HepG2 (cell line): ENCODE measurements at regions not wholly inside any gene's neighbourhood (a gene's known extent, or its start where the extent isn't known, plus 50 kb on each side); places are given as distances from the start of the nearest gene placed in this dataset.

Experiments used
- ATAC-seq: fragments of 200-7000 bp; cut with Tn5 transposase; 3 replicates; pipeline ENCODE4 v1.9.1; 2020; ENCODE audit warnings: mild to moderate bottlenecking, moderate library complexity
- BruUV-seq: library from RNA; stranded (reverse); fragments of 400-500 nt; replicated peaks from 2 replicates; lab custom pipeline; 2021; lab: Mats Ljungman, UMichigan
- CTCF ChIA-PET: fragments of 300-600 bp; formaldehyde crosslinking; extraction: SDS; loops from one replicate; lab custom pipeline; 2021; ENCODE audit warnings: low total read pairs, inconsistent platforms, low intra/inter-chr PET ratio; lab: Yijun Ruan, JAX
- POLR2A ChIA-PET: fragments of 350-600 bp; sonication (Branson Sonifier 250); formaldehyde crosslinking; loops from one replicate; lab custom pipeline; 2020; ENCODE audit warnings: antibody characterized with exemption, inconsistent platforms; lab: Yijun Ruan, JAX
- DNase-seq: peaks from one replicate; pipeline ENCODE4 v3.0.0-alpha.2; 2015; ENCODE audit warnings: low spot score
- FAIRE-seq: peaks from 3 replicates; lab custom pipeline; 2011; peaks lifted over from hg19 to GRCh38; lab: Jason Lieb, UNC
- H2AFZ ChIP-seq: one replicate; pipeline ENCODE4 v1.6.1; 2011; ENCODE audit warnings: low read length, inconsistent platforms
- H3K27ac ChIP-seq: fragments of 300-600 bp; 3 replicates; pipeline ENCODE4 v1.8.0; 2011; ENCODE audit warnings: mixed run types, mild to moderate bottlenecking, mixed read lengths, low read length, inconsistent platforms; ENCODE audit not compliant: insufficient read depth; ENCODE audit errors: extremely low read length
- H3K27me3 ChIP-seq, 2 experiments: fragments of 200-600 bp in 1 of 2; 2 replicates in 1 of 2; 3 replicates in 1 of 2; pipeline versions ENCODE4 v1.6.0 to v1.8.0; 2011; ENCODE audit warnings: low read length in 2 of 2, mild to moderate bottlenecking in 2 of 2, moderate library complexity in 2 of 2, inconsistent platforms in 1 of 2; ENCODE audit not compliant: insufficient read depth in 2 of 2, control insufficient read depth in 1 of 2
- H3K36me3 ChIP-seq, 2 experiments: fragments of 200-600 bp in 1 of 2; replicated peaks in 1 of 2; 2 replicates in 1 of 2; 3 replicates in 1 of 2; pipeline versions ENCODE4 v1.5.1 to v1.8.0; 2011; ENCODE audit warnings: low read length in 2 of 2, inconsistent platforms in 1 of 2; ENCODE audit not compliant: insufficient read depth in 2 of 2, control insufficient read depth in 1 of 2
- H3K4me1 ChIP-seq: 2 replicates; pipeline ENCODE4 v1.5.1; 2012; ENCODE audit warnings: low read length, inconsistent platforms; ENCODE audit not compliant: insufficient read depth
- H3K4me2 ChIP-seq: 2 replicates; pipeline ENCODE4 v1.6.0; 2011; ENCODE audit warnings: low read depth, low read length, inconsistent platforms
- H3K4me3 ChIP-seq, 3 experiments: fragments of 200-600 bp in 1 of 3; sonication (generic), shearing (Covaris generic) in 1 of 3; replicated peaks in 1 of 3; 2 replicates each; pipeline ENCODE4 v1.5.1; 2011 to 2016; ENCODE audit warnings: low read length in 3 of 3, inconsistent platforms in 2 of 3, low read depth in 2 of 3, mild to moderate bottlenecking in 2 of 3, control low read depth in 1 of 3, mixed read lengths in 1 of 3; ENCODE audit not compliant: insufficient read depth in 1 of 3
- H3K79me2 ChIP-seq: one replicate; pipeline ENCODE4 v1.6.1; 2011; ENCODE audit warnings: low read length, inconsistent platforms; ENCODE audit not compliant: insufficient read depth
- H3K9ac ChIP-seq: 2 replicates; pipeline ENCODE4 v1.6.0; 2011; ENCODE audit warnings: mild to moderate bottlenecking, low read depth, low read length, inconsistent platforms; ENCODE audit not compliant: insufficient read depth
- H3K9me3 ChIP-seq: 2 replicates; pipeline ENCODE4 v1.5.1; 2012; ENCODE audit warnings: mild to moderate bottlenecking, low read length
- H4K20me1 ChIP-seq: 2 replicates; pipeline ENCODE4 v1.6.0; 2011; ENCODE audit warnings: inconsistent platforms, mild to moderate bottlenecking, low read length, moderate library complexity; ENCODE audit not compliant: insufficient read depth
- CHD2 ChIP-seq: IDR thresholded peaks from 2 replicates; pipeline ENCODE4 v1.6.1; 2011; ENCODE audit warnings: low read depth, low read length, improper control_type of control experiment
- ELF1 ChIP-seq: sonication (generic); formaldehyde crosslinking; IDR thresholded peaks from 2 replicates; pipeline ENCODE4 v1.4.0; 2020; ENCODE audit warnings: missing genetic modification reagents
- JUND ChIP-seq: sonication (generic); formaldehyde crosslinking; IDR thresholded peaks from 2 replicates; pipeline ENCODE4 v1.8.0; 2022; ENCODE audit warnings: mild to moderate bottlenecking, missing genetic modification reagents
- KAT8 ChIP-seq: IDR thresholded peaks from 2 replicates; pipeline ENCODE4 v1.6.1; 2016; ENCODE audit warnings: missing genetic modification reagents, missing compliant biosample characterization
- U2AF2 ChIP-seq: fragments of 200-400 bp; formaldehyde crosslinking; IDR thresholded peaks from 2 replicates; pipeline ENCODE4 v1.6.1; 2017; ENCODE audit warnings: low read depth, mild to moderate bottlenecking, low read length
- WGBS: methylation state at CpG from one replicate; pipeline ENCODE4 v1.1.6; 2017; ENCODE audit warnings: low lambda C conversion rate; 5-methylcytosine and 5-hydroxymethylcytosine counted together
- in situ Hi-C: cut with HindIII; loops from 2 replicates; pipeline ENCODE4 v1.10.0; 2017; ENCODE audit warnings: low pct_unique_long_range_greater_than_20kb; ENCODE audit not compliant: extremely low pct_ligation_motif_present
- intact Hi-C: fragments of 100-400 bp; cut with micrococcal nuclease; formaldehyde crosslinking; loops from one replicate; pipeline ENCODE4 v1.10.0; 2022; ENCODE audit not compliant: unreplicated experiment
- TF ChIP-seq, protein P1 (sequence below): IDR thresholded peaks from 2 replicates; pipeline ENCODE4 v1.6.1; 2016
- TF ChIP-seq, protein P2 (sequence below): IDR thresholded peaks from 2 replicates; pipeline ENCODE4 v1.6.1; 2016; ENCODE audit warnings: missing compliant biosample characterization, missing genetic modification reagents, borderline replicate concordance
- TF ChIP-seq, protein P3 (sequence below): sonication (generic); formaldehyde crosslinking; conservative IDR thresholded peaks from 2 replicates; pipeline ENCODE4 v1.4.0; 2020; ENCODE audit warnings: missing genetic modification reagents
- TF ChIP-seq, protein P4 (sequence below): sonication (generic); formaldehyde crosslinking; IDR thresholded peaks from 2 replicates; pipeline ENCODE4 v1.5.1; 2020; ENCODE audit warnings: missing genetic modification reagents, mild to moderate bottlenecking, borderline replicate concordance
- TF ChIP-seq, protein P5 (sequence below): sonication (generic); IDR thresholded peaks from 2 replicates; pipeline ENCODE4 v1.6.1; 2016; ENCODE audit warnings: low read depth, borderline replicate concordance
- TF ChIP-seq, protein P6 (sequence below): sonication (generic); formaldehyde crosslinking; IDR thresholded peaks from 2 replicates; pipeline ENCODE4 v1.5.0; 2020; ENCODE audit warnings: missing genetic modification reagents, mild to moderate bottlenecking, borderline replicate concordance

DNA sequence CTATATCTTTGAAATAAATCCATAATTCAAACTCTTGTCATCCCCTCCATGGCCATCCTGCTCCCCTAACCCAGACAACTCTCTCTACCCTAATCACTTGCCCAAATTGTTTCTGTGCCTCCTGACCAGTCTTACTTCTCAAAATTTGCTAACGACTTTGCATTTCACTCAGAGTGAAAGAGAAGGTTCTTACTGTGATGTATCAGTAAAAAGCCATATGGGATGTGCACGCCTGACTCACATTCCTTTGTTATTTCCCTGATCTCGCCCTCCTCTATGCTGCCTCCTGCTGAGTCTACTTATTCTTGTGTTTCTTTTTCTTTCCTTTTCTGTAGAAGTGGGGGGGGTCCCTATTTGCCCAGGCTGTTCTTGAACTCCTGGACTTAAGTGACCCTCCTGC lies 487.2 kb upstream of the FRG2C start (continued):
- TF ChIP-seq, protein P1, sequence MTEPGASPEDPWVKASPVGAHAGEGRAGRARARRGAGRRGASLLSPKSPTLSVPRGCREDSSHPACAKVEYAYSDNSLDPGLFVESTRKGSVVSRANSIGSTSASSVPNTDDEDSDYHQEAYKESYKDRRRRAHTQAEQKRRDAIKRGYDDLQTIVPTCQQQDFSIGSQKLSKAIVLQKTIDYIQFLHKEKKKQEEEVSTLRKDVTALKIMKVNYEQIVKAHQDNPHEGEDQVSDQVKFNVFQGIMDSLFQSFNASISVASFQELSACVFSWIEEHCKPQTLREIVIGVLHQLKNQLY (CRISPR knock-in tag), result no peak
- TF ChIP-seq, protein P2, sequence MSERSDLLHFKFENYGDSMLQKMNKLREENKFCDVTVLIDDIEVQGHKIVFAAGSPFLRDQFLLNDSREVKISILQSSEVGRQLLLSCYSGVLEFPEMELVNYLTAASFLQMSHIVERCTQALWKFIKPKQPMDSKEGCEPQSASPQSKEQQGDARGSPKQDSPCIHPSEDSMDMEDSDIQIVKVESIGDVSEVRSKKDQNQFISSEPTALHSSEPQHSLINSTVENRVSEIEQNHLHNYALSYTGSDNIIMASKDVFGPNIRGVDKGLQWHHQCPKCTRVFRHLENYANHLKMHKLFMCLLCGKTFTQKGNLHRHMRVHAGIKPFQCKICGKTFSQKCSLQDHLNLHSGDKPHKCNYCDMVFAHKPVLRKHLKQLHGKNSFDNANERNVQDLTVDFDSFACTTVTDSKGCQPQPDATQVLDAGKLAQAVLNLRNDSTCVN, result no peak
- no peak for TF ChIP-seq U2AF2
- TF ChIP-seq JUND (CRISPR knock-in tag), result no peak

DNA sequence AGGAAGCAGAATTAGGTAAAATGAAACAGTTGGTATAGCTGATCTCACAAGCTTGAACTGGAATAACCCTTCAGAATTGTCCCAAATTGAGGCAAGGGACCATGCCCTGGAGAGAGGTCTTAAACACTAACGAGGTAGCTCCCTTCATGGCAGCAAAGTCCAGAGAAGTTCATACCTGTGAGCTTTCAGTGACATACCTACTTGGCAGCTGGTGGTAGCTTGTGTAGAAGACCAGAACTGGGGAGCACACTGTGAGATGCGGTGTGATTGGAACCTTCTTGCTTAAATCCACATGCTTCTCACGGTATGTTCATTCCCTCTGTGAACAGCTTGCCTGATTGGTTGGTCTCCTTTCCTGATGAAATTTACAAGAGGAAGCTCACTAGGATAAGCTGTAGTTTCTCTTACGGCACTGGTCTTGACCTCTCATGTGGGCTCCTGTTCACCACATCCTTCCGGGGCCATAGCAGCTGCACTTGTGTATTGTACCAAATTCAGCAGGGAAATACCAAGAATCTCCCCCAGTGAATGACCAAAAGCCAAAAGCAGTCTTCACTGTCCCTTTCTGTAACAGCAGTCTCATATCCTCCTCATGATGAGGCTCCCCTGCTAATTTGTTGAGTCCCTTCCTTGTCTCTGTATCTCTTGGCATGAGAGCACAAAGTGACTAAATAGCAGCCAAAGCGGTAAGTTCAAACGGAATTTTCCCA lies 483.7 kb upstream of the FRG2C start:
- TF ChIP-seq, protein P3, sequence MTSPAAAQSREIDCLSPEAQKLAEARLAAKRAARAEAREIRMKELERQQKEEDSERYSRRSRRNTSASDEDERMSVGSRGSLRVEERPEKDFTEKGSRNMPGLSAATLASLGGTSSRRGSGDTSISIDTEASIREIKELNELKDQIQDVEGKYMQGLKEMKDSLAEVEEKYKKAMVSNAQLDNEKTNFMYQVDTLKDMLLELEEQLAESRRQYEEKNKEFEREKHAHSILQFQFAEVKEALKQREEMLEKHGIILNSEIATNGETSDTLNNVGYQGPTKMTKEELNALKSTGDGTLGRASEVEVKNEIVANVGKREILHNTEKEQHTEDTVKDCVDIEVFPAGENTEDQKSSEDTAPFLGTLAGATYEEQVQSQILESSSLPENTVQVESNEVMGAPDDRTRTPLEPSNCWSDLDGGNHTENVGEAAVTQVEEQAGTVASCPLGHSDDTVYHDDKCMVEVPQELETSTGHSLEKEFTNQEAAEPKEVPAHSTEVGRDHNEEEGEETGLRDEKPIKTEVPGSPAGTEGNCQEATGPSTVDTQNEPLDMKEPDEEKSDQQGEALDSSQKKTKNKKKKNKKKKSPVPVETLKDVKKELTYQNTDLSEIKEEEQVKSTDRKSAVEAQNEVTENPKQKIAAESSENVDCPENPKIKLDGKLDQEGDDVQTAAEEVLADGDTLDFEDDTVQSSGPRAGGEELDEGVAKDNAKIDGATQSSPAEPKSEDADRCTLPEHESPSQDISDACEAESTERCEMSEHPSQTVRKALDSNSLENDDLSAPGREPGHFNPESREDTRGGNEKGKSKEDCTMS (CRISPR knock-in tag), result no peak
- no peak for TF ChIP-seq CHD2
- TF ChIP-seq, protein P4, sequence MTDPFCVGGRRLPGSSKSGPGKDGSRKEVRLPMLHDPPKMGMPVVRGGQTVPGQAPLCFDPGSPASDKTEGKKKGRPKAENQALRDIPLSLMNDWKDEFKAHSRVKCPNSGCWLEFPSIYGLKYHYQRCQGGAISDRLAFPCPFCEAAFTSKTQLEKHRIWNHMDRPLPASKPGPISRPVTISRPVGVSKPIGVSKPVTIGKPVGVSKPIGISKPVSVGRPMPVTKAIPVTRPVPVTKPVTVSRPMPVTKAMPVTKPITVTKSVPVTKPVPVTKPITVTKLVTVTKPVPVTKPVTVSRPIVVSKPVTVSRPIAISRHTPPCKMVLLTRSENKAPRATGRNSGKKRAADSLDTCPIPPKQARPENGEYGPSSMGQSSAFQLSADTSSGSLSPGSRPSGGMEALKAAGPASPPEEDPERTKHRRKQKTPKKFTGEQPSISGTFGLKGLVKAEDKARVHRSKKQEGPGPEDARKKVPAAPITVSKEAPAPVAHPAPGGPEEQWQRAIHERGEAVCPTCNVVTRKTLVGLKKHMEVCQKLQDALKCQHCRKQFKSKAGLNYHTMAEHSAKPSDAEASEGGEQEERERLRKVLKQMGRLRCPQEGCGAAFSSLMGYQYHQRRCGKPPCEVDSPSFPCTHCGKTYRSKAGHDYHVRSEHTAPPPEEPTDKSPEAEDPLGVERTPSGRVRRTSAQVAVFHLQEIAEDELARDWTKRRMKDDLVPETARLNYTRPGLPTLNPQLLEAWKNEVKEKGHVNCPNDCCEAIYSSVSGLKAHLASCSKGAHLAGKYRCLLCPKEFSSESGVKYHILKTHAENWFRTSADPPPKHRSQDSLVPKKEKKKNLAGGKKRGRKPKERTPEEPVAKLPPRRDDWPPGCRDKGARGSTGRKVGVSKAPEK (CRISPR knock-in tag), result no peak
- no peak for TF ChIP-seq ELF1 (CRISPR knock-in tag)
- no peak for TF ChIP-seq KAT8 (CRISPR knock-in tag)
- TF ChIP-seq, protein P5, sequence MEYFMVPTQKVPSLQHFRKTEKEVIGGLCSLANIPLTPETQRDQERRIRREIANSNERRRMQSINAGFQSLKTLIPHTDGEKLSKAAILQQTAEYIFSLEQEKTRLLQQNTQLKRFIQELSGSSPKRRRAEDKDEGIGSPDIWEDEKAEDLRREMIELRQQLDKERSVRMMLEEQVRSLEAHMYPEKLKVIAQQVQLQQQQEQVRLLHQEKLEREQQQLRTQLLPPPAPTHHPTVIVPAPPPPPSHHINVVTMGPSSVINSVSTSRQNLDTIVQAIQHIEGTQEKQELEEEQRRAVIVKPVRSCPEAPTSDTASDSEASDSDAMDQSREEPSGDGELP, result no peak
- TF ChIP-seq, protein P6, sequence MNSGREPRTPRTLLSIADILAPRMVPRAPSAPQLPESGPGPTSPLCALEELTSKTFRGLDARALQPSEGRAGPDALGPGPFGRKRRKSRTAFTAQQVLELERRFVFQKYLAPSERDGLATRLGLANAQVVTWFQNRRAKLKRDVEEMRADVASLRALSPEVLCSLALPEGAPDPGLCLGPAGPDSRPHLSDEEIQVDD (CRISPR knock-in tag), result no peak
- Histone ChIP-seq H3K27ac (no peak overlapping the region), H3K4me2 (no peak overlapping the region), H3K36me3 (no peaks in the 10 kb centered on the region), H3K27me3 (no peaks in the 10 kb centered on the region), H3K4me3 (no peak overlapping the region), H3K4me1 (no peaks in the 10 kb centered on the region), H4K20me1 (no peaks in the 10 kb centered on the region), H3K9me3 (no peaks in the 10 kb centered on the region), H3K9ac (no peak overlapping the region), H3K79me2 (no peaks in the 10 kb centered on the region), H2AFZ (no peak overlapping the region)
- WGBS, result 18% methylated on average over 7 of the region's 7 CpGs
- intact Hi-C loops, result no loop called here
- CTCF ChIA-PET, result no interaction called here
- ATAC-seq, result no peak
- no peak for DNase-seq
- POLR2A ChIA-PET, result no interaction called here
- in situ Hi-C loops, result no loop called here
- FAIRE-seq, result no peak
- no TSS peak for BruUV-seq
